Breast epithelium (tissue), 3 donors: ENCODE measurements at regions not wholly inside any gene's neighbourhood (a gene's known extent, or its start where the extent isn't known, plus 50 kb on each side); places are given as distances from the start of the nearest gene placed in this dataset.

Experiments used
- CTCF ChIP-seq, 3 donors: fragments of 450-650 bp; IDR thresholded peaks; one replicate each; pipeline ENCODE4 v1.5.1; 2016 to 2017; ENCODE audit warnings: antibody characterized with exemption in 3 of 3, mild to moderate bottlenecking in 3 of 3, moderate library complexity in 3 of 3
- POLR2AphosphoS5 ChIP-seq, 3 donors: sonication (generic); formaldehyde crosslinking; IDR thresholded peaks; one replicate each; pipeline ENCODE4 v1.6.1; 2017; ENCODE audit warnings: antibody characterized with exemption in 3 of 3

- TF ChIP-seq CTCF (IDR thresholded peaks at IDR 0.05) = no peak
- no peak for TF ChIP-seq POLR2AphosphoS5 (IDR thresholded peaks at IDR 0.05)
Measured at GRCh38 chr4:3629665-3630064, 97.4 kb upstream of the LRPAP1 start.
